IPS-NIHi11 (cell line): ENCODE measurements at regions not wholly inside any gene's neighbourhood (a gene's known extent, or its start where the extent isn't known, plus 50 kb on each side); places are given as distances from the start of the nearest gene placed in this dataset.

Source experiments
- DNase-seq: peaks from one replicate; pipeline ENCODE4 v3.0.0; 2012; ENCODE audit warnings: mixed read lengths, low spot score

DNA sequence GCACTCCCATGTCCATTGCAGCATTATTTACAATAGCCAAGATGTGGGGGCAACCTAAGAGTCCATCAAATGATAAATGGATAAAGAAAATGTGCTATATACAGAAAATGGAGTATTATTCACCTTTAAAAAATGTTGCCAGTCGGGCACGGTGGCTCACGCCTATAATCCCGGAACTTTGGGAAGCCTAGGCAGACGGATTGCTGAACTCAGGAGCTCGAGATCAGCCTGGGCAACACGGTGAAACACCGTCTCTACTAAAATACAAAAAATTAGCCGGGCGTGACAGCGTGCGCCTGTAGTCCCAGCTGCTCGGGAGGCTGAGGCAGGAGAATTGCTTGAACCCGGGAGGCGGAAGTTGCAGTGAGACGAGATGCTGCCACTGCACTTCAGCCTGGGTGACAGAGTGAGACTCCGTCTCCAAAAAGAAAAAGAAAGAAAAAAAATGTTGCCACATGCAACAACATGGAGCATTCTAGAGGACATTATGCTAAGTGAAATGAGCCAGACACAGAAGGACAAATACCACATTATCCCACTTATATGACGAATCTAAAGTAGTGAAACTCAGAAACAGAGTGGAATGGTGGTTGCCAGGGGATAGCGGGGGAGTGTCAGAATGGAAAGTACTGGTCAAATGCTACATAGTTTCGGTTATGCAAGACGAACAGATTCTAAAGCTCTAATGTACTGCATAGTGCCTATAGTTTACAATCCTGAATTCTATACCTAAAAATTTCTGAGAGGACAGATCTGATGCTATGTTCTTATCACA lies 1385.6 kb upstream of the TMEFF2 start:
- DNase-seq = no peak

DNA sequence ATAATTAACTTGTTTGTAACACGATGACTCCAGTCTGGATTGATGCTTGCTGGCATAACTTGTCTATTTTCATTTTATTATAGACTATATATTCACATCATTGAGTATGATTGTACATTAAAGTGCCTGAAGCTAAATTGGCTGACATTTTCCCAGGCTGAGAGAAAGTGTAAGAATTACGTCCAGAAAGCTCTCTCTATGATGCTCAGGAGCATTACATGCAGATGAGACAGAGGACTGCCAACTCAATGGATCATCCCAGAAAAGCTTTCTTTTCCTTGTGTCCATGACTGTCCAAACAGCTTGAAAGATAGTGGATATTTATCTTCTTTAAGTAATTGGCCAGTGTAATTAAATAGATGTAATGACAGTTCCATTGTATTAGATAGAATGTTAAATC lies 1372.2 kb upstream of the TMEFF2 start:
- no peak for DNase-seq

DNA sequence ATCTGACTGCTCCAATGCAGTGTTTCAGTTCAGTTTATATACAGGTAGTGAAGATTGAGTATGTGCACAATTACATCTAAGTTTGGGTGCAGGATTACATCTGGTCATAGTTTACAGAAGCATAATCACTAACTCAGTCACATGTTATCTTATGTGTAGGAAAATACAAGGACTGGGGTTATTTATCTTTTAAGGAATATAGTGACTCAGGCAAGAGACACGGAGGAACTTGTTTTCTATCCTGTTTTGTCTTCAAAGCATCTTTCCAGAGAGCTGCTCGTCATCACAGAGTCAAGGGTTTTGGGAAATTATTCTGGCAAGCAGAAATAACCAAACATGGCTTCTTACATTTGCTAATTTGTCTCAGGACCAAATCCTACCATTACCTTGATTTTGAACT lies 1371.5 kb upstream of the TMEFF2 start:
- DNase-seq = no peak

DNA sequence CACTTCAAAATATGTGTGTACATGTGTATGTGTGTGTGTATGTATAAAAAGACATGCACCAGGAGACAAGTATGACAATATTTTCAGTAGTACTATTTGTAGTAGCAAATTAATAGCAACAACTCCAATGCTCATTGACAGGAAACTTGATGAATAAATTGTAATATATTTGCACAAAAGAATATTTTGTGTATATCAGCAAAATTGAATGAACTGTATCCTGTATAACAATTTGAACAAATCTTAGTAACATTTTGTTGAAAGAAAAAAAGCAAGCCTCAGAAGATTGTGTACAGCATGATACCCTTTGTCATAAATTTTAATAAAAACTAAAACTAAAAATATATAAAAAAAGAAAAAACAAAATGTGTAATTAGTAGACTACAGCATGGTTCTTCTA lies 1367.3 kb upstream of the TMEFF2 start:
- no peak for DNase-seq

DNA sequence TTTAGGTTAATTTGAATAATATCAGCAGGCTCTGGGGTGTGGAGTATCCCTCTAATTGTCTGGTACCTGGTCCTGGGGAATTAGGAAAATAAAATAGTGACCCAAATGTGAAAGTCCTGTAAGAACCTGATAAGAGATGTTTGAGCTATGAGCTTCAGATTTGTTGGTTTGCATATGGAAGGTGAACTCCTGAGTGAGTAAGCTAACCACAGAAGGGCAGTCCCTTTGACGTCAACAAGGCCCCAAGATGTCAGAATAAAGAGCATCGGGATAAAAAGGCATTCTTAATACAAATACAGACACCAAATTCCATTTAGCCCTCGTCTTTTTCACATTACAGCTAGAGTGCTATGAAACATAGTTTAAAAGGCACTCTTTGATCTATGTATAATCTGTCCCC lies 1366.3 kb upstream of the TMEFF2 start:
- no peak for DNase-seq

DNA sequence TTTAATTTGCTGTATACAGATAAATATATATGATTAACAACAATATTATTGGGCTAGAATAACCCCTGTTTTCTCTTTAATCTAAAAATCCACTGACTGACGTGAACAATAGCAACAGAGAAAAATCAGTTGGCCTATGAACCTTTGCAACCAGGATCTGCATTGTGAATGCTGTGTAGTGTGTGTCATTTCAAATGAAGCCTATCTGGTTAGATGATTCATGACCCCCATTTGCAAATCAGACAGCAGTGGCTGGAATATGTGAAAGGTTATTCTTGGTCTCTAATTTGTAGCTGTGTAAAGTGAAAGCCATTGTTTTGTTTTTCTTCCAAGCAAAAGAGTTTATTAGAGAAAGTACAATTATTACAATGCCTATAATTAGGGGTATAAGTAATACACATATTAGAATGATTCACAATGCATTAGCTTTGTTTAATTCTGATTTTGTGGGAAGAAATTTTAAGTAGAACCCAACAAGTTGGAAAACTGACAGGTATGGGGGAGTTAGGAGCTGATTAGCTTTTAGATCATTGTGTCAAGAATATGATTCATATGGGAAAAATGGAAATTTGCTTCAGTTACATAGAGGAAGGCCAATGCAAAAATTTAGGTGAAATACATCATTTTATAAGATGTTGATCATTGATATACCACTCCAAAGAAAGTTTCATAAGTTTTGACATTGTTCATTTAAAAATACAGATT lies 1362.2 kb upstream of the TMEFF2 start:
- DNase-seq = no peak

DNA sequence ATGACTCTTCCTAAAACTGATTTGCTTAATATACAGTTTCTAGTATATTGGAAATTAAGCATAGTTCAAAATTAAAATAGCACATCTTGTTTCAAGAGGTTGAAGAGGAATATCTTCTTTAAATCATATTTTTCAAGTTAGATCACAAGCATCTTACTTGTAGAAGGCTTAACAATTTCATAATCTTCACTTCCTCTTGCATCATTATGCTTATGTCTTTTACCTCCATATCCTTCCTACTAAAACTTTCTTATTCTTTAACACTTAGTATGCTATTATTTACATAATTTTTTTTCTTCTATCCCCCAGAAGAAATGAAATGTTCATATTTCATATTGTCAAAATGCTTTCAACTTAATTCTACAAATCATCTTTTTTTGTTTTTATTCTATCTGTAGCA lies 1354.9 kb upstream of the TMEFF2 start:
- no peak for DNase-seq

DNA sequence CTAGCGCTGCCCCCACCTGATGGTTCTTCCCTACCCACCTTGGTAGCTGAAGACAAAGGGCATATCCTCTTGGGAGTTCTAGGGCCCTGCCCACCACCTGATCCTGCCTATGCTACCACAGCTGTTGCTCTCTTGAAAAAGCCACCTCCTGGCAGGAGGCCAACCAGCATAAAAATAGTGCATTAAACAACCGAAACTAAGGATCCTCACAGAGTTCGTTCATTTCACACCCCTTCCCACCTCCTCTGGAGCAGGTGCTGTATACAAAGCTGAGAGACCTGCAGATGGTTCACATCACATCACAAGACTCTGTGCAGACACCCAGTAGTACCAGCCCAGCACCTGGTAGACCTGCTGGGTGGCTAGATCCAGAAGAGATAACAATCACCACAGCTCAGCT lies 1348.0 kb upstream of the TMEFF2 start:
- DNase-seq = no peak

DNA sequence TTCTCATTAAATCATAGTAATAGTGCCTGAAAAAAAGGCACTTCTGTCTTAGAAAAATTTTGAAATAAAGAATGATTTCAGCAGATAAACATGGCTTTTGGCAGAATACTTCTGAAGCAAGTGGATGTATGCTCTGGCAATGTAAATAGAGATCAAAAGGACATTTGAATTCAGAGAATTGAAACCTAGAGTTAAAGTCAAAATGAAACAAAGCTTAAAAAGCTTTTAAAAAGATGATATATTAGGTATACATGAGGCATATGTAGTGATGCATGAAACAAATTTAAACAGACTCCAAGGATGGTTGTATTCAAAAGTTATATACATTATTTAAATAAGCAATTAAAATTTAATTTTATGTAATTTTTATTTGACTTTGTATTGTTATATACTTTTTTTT lies 1344.5 kb upstream of the TMEFF2 start:
- DNase-seq = no peak

DNA sequence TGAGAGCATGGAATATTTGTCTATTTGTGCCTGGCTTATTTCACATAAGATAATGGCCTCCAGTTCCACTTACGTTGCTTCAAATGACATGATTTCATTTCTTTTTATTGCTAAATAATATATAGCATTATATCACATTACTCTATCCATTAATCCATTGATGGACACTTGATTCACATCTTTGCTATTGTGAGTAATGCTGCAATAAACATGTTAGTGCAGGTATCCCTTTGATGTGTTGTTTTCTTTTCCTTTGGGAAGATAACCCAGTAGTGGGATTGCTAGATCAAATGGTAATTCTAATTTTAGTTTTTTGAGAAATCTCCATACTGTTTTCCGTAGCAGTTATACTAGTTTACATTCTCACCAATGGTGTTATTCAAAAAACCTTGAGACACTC lies 1343.3 kb upstream of the TMEFF2 start:
- no peak for DNase-seq

DNA sequence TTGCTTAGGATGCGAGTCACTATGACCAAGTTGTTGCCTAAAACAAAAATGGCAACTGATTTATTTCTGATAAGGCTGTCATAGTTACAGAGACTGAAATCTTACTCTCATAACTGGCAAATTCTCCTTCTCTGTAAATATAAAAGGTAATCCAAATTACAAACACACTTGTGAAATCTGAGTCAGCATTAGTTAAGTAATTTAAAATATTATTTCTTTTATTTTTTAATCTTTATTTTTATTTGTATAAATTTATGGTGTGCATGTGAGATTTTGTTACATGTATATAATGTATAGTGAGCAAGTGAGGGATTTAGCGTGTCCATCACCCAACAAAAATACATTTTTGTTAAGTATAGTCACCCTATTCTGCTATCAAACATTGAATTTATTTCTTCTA lies 1342.8 kb upstream of the TMEFF2 start:
- DNase-seq = no peak

DNA sequence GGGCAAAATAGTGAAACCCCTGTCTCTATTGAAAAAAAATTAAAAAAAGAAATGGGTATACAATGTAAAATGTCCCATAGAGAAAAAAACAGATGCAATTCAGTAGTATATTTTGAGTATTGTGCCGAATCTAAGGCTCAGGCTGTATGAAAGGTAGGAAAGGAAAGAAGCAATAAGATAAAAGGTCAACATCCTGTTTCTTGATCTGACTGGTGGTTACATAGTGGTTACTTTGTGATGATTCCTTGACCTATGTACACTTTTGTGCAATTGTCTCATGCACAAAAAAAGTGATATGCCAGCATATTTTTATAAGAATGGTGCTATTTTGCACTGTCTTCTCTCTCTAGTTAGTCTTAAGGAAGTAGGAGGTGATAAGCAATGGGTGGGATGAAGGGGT lies 1333.7 kb upstream of the TMEFF2 start:
- DNase-seq = no peak

DNA sequence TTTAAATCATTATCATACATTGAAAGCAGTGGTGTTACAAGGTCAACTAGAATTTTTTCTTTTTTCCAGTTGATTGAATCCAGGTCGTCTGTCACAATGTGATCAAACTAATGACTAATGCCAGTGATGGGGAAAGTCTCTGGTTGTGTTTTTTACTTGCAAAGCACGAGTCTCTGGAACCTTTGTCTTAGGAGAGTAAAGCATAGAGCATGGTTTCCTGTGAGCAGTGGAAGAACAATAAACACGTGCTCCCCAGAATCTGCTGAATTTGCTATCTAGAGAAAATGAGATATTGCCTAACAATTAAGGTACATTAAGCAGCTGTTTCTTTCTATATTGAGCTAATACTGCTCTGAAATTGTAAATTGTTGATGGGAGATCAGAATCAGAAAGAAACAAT lies 1332.4 kb upstream of the TMEFF2 start:
- DNase-seq = peak; percentile 5

DNA sequence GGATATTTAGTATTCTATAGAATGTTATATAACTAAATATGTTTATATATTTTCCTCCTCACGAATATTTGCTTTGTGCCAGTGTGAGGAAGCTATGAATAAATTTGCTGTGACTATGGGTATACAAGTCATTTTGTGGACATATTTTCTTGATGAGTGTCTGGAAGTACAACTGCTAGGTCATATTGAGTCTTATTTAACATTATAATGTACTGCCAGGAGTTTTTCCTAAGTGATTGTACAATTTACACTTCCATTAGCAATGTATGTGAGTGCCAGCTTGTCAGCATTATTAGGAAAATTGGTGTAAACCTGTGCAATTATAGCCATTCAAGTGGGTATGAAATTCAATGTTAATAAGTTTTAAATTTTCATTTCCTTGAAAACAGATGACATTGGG lies 1328.9 kb upstream of the TMEFF2 start:
- DNase-seq = no peak

DNA sequence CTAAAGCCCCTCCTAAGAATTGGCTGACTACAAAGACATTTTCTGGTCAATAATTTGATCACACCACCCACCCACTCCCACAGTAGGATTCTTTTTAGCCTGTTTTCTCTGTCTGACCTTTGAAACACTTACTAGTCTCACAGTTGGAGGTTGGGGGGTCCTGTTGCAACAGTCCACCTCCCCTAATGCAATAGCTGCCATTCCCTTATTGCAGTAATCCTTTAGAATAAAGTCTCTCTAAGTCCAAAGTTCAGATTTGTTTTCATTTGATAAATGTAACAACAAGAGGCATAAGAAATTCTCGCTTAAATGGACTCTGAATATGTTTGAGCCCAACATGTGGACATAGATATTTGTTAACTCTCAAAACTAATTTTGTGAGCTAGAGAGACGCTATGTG lies 1326.8 kb upstream of the TMEFF2 start:
- DNase-seq = no peak

DNA sequence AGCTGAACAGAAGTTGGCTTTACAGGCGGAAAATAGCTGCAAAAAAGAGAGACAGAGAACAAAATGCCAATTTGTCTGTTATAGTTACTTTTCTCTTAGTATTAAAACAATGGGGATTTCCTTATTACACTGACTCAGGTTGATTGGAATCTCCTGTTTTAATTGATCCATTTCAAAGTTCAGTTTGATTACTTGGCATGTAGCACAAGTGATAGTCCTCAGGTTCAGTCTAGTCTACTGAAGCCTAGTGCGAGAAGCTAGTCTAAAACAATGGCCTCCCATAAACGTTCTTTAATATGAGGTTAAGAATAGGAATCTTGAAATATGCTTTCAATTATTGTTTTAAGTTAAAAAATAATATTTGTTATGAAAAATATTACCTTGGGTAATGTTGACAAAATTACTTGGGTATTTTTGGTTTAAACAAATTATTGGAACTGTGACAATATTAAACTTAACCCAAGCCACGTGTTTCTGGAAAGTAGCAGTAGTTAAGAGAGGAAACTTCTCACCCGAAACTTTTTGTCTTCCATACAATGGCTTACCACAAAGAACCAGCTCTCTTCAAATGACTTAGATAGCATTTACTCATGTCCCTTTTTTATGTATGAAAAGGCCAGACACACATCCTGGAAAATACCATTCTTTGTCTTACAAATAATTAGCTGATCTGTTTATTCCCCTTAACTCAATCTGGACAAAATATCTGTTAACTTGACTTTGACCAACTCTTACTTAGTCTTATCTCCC lies 1326.2 kb upstream of the TMEFF2 start:
- DNase-seq = no peak

DNA sequence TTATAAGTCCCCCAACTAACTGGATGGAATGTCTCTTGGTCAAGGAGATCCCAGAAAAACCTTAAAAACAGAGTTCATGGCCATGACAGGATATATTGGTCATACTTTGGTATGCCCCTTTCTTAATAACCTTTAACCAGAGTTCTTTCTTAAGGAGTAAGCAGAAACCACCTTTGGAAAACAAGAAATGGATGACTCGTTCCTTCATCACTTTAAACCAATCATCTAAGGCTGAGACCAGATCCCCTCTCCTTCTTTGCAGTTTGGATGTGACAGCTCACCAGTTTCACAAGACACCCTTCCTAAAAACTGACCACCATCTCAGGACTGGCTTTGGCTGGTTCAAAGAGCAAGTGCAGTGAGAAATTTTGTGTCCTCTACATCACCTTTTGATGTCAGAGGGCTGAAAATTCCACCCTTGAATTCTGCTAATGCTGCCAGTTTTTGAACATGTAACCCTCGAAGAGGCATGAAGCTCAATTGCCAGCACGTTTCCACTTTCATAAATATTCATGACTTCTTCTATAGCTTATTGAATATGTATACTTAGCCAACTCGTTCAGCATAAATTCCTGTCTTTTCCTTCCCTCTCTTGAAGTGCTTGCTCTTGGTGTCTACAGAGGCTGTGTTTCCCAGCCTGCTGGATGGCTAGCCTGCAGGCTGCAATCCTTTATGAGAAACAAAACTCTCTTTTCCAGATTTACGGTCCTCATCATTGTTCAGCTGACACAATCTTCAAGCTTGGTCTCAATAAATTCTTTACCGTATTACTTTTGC lies 1323.5 kb upstream of the TMEFF2 start:
- DNase-seq = no peak

DNA sequence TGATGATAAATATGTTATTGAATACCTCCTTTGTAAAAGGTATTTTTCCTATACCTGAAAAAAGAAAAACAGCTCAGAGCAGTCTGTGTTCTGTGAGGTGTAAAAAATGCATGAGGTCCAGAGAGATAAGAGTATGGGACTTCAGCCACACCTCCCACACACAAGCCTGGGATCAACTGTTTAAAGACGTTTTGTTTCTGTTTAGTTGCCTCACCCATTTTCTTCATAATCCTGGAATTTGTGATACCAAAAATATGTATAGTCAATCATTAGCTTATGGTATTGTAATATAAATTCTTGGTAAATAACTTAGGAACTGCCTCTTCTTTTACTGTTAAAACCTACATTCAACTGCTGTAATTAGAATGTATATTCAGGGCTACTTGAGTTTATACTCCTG lies 1322.9 kb upstream of the TMEFF2 start:
- DNase-seq = no peak

DNA sequence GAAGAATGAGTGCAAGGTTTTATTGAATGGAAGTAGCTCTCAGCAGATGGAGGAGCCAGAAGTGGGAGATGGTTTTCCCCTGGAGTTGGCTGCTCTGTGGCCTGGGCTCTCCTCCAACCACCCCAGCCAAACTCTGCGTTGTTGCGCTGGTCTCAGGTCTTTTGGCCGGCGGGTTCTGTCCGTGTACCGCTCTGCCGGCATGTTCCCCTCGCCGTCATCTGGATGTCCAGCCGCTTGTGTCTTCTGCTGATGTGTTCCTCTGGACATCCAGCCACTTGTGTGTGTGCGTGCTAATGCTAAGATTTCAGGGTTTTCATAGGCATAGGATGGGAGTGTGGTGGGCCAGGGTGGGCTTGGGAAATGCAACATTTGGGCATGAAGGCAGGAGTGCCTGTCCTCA lies 1311.3 kb upstream of the TMEFF2 start:
- no peak for DNase-seq

DNA sequence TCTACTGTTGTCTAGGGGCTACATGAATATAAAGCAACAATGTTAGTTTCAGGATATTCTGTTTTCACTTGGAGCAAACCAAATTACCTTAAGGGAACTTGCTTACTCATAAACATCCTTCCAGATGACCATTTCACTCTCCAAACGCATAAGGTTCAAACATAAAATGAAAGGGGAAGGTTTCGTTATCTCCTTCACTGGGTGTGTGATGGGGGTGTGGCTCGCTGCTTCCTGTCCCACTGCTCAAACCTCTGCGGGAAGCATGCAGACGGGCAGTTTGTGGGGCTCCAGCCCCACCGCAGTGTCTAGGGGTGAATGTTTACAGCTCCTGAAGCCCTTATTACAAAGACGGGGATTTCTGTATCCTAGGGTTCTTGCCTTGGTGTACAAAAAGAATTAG lies 1310.9 kb upstream of the TMEFF2 start:
- no peak for DNase-seq

DNA sequence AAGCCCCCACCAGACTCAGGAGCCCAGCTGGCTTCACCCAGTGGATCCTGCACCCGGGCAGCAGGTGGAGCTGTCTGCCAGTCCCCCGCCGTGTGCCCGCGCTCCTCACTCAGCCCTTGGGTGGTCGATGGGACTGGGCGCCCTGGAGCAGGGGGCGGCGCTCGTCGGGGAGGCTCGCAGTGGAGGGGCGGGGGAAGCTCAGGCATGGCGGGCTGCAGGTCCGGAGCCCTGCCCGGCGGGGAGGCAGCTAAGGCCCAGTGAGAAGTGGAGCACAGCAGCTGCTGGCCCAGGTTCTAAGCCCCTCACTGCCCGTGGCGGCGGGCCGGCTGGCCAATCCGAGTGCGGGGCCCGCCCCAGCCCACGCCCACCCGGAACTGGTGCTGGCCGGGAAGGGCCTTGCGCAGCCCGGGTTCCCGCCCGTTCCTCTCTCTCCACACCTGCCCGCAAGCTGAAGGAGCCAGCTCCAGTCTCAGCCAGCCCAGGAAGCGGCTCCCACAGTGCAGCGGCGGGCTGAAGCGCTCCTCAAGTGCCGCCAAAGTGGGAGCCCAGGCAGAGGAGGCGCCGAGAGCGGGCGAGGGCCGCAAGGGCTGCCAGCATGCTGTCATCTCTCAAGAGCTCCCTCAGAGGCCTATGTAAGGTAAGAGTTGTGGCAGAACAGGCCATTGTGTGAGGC lies 1307.8 kb upstream of the TMEFF2 start:
- DNase-seq = peak; percentile 60

DNA sequence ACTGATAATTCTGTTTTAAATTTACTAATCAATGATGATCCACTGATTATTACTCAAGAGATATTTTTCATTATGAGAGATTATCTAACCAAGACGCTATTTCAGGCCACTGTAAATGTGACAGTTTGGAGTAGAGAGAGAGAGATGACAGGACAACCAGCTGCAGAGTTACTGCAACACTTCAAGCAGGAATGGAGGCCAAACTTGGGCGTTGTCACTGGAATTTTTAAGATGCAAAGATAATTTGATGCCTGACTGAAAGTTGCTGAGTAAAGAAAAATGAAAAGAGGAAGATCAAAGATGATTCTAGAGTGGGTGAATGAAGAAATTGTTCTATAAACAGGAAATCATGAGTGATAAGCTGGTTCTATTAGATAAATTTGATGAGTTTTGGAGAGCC lies 1302.1 kb upstream of the TMEFF2 start:
- DNase-seq = no peak
